NCI-H128 (cell line): ENCODE measurements at regions not wholly inside any gene's neighbourhood (a gene's known extent, or its start where the extent isn't known, plus 50 kb on each side); places are given as distances from the start of the nearest gene placed in this dataset.

Experiments used
- DNase-seq: peaks from one replicate; lab custom pipeline; 2025; ENCODE audit not compliant: unreplicated experiment; lab: John Stamatoyannopoulos, UW

- DNase-seq: no peak
Measured at GRCh38 chr9:88037285-88037845, 63.0 kb upstream of the CDK20 start.

- no peak for DNase-seq
Measured at GRCh38 chr9:88034964-88035363, 60.6 kb upstream of the CDK20 start.

GRCh38 chr9:88033359-88033702 is 59.0 kb upstream of the CDK20 start:
- no peak for DNase-seq

GRCh38 chr9:88028338-88028737 is 54.0 kb upstream of the CDK20 start:
- no peak for DNase-seq

GRCh38 chr9:88026118-88026479 is 51.8 kb upstream of the CDK20 start:
- no peak for DNase-seq

- no peak for DNase-seq
Measured at GRCh38 chr9:88025411-88026117, 51.2 kb upstream of the CDK20 start.

GRCh38 chr9:88024896-88025295 is 50.6 kb upstream of the CDK20 start:
- DNase-seq: no peak
